ENCODE measurements at regions not wholly inside any gene's neighbourhood (a gene's known extent, or its start where the extent isn't known, plus 50 kb on each side); places are given as distances from the start of the nearest gene placed in this dataset.

- TF ChIP-seq GATA3 (IDR thresholded peaks at IDR 0.05; ENCODE audit: low read depth, low read length) (no peak), GATA2 (IDR thresholded peaks at IDR 0.05; ENCODE audit: low read depth, low read length) (no peak)
Observed at GRCh38 chr5:35545190-35545589, 72.5 kb upstream of the SPEF2 start.

Data from SH-SY5Y (cell line).